ENCODE measurements at regions not wholly inside any gene's neighbourhood (a gene's known extent, or its start where the extent isn't known, plus 50 kb on each side); places are given as distances from the start of the nearest gene placed in this dataset.
"Not testable (repeated sequence)": the region's sequence is repeated elsewhere in the genome, so short reads cannot be mapped to it uniquely, and the experiment has no call there.

GRCh38 chr2:89784960-89785359, 1093.5 kb downstream of the RPIA start:
- Histone ChIP-seq H3K79me1 (replicated peaks; ENCODE audit: low read length, poor library complexity, severe bottlenecking) (no peaks in the 10 kb centered on the region), H2BK5ac (ENCODE audit: low read depth, low read length, poor library complexity, severe bottlenecking) (no peak overlapping the region), H3K4ac (ENCODE audit: low read depth in 1 of 2, low read length in 2 of 2) (no peak overlapping the region), H3K36me3 (ENCODE audit: control insufficient read depth in 1 of 2, insufficient read depth in 2 of 2, low read depth in 1 of 2, low read length in 2 of 2) (no peaks in the 10 kb centered on the region), H3K27me3 (ENCODE audit: control insufficient read depth in 1 of 2, insufficient read depth in 1 of 2, low read length in 2 of 2) (no peaks in the 10 kb centered on the region), H2BK120ac (ENCODE audit: low read depth, low read length) (no peak overlapping the region), H3K27ac (ENCODE audit: low read length, poor library complexity, severe bottlenecking) (no peak overlapping the region), H3K9me3 (ENCODE audit: control insufficient read depth, low read length) (peaks cover 93% of the 10 kb centered on the region), H4K8ac (ENCODE audit: low read length) (no peak overlapping the region), H3K4me1 (ENCODE audit: control insufficient read depth, insufficient read depth, low read depth, low read length) (no peaks in the 10 kb centered on the region), H3K9ac (ENCODE audit: low read length) (no peak overlapping the region), H3K18ac (ENCODE audit: low read depth in 1 of 2, low read length in 2 of 2) (no peak overlapping the region), H3K4me2 (ENCODE audit: low read length, poor library complexity, severe bottlenecking) (no peak overlapping the region), H3K14ac (ENCODE audit: low read length in 2 of 2) (no peak overlapping the region), H2AFZ (ENCODE audit: low read depth, low read length) (no peak overlapping the region), H2BK15ac (ENCODE audit: low read depth, poor library complexity, severe bottlenecking) (no peak overlapping the region), H3K23ac (ENCODE audit: low read length in 2 of 2) (no peak overlapping the region), H2AK5ac (ENCODE audit: low read length, severe bottlenecking) (no peak overlapping the region), H4K91ac (ENCODE audit: low read length) (no peak overlapping the region), H3K4me3 (ENCODE audit: insufficient read depth in 1 of 2, low read depth in 1 of 2, low read length in 2 of 2) (no peak overlapping the region), H2BK12ac (ENCODE audit: low read length in 2 of 2) (no peak overlapping the region)
- no peak for DNase-seq
- WGBS = 88% methylated on average over 16 of the region's 16 CpGs

GRCh38 chr2:89785528-89785927, 1094.1 kb downstream of the RPIA start:
- H3K79me1 ChIP-seq (replicated peaks; ENCODE audit: low read length, poor library complexity, severe bottlenecking); H4K91ac ChIP-seq (ENCODE audit: low read length); H2BK15ac ChIP-seq (ENCODE audit: low read depth, poor library complexity, severe bottlenecking); H2AFZ ChIP-seq (ENCODE audit: low read depth, low read length); H3K4ac ChIP-seq (ENCODE audit: low read depth in 1 of 2, low read length in 2 of 2); H3K27me3 ChIP-seq (ENCODE audit: control insufficient read depth in 1 of 2, insufficient read depth in 1 of 2, low read length in 2 of 2); H3K18ac ChIP-seq (ENCODE audit: low read depth in 1 of 2, low read length in 2 of 2); H3K14ac ChIP-seq (ENCODE audit: low read length in 2 of 2); H2BK5ac ChIP-seq (ENCODE audit: low read depth, low read length, poor library complexity, severe bottlenecking); H3K4me2 ChIP-seq (ENCODE audit: low read length, poor library complexity, severe bottlenecking); H3K23ac ChIP-seq (ENCODE audit: low read length in 2 of 2); H2BK120ac ChIP-seq (ENCODE audit: low read depth, low read length); H2BK12ac ChIP-seq (ENCODE audit: low read length in 2 of 2); H3K36me3 ChIP-seq (ENCODE audit: control insufficient read depth in 1 of 2, insufficient read depth in 2 of 2, low read depth in 1 of 2, low read length in 2 of 2); H3K4me1 ChIP-seq (ENCODE audit: control insufficient read depth, insufficient read depth, low read depth, low read length); H3K9ac ChIP-seq (ENCODE audit: low read length); H3K27ac ChIP-seq (ENCODE audit: low read length, poor library complexity, severe bottlenecking); H2AK5ac ChIP-seq (ENCODE audit: low read length, severe bottlenecking); DNase-seq; H3K4me3 ChIP-seq (ENCODE audit: insufficient read depth in 1 of 2, low read depth in 1 of 2, low read length in 2 of 2); H4K8ac ChIP-seq (ENCODE audit: low read length): not testable (repeated sequence)
- WGBS = 82% methylated on average over 15 of the region's 15 CpGs
- H3K9me3 ChIP-seq (ENCODE audit: control insufficient read depth, low read length) = peaks cover 93% of the 10 kb centered on the region

- H3K4me1 ChIP-seq (ENCODE audit: control insufficient read depth, insufficient read depth, low read depth, low read length); H3K4me3 ChIP-seq (ENCODE audit: insufficient read depth in 1 of 2, low read depth in 1 of 2, low read length in 2 of 2); H4K8ac ChIP-seq (ENCODE audit: low read length); H3K14ac ChIP-seq (ENCODE audit: low read length in 2 of 2); H3K36me3 ChIP-seq (ENCODE audit: control insufficient read depth in 1 of 2, insufficient read depth in 2 of 2, low read depth in 1 of 2, low read length in 2 of 2); H2AFZ ChIP-seq (ENCODE audit: low read depth, low read length); DNase-seq; H3K18ac ChIP-seq (ENCODE audit: low read depth in 1 of 2, low read length in 2 of 2); H3K27me3 ChIP-seq (ENCODE audit: control insufficient read depth in 1 of 2, insufficient read depth in 1 of 2, low read length in 2 of 2); H2AK5ac ChIP-seq (ENCODE audit: low read length, severe bottlenecking); H2BK120ac ChIP-seq (ENCODE audit: low read depth, low read length); H3K79me1 ChIP-seq (replicated peaks; ENCODE audit: low read length, poor library complexity, severe bottlenecking); H3K27ac ChIP-seq (ENCODE audit: low read length, poor library complexity, severe bottlenecking); H3K9ac ChIP-seq (ENCODE audit: low read length); H4K91ac ChIP-seq (ENCODE audit: low read length); H3K23ac ChIP-seq (ENCODE audit: low read length in 2 of 2); H2BK5ac ChIP-seq (ENCODE audit: low read depth, low read length, poor library complexity, severe bottlenecking); H2BK15ac ChIP-seq (ENCODE audit: low read depth, poor library complexity, severe bottlenecking); H2BK12ac ChIP-seq (ENCODE audit: low read length in 2 of 2); H3K4me2 ChIP-seq (ENCODE audit: low read length, poor library complexity, severe bottlenecking); H3K4ac ChIP-seq (ENCODE audit: low read depth in 1 of 2, low read length in 2 of 2): not testable (repeated sequence)
- peaks cover 93% of the 10 kb centered on the region for H3K9me3 ChIP-seq (ENCODE audit: control insufficient read depth, low read length)
- WGBS = 79% methylated on average over 16 of the region's 16 CpGs
Measured at GRCh38 chr2:89786642-89787041, 1095.2 kb downstream of the RPIA start.

GRCh38 chr2:89795530-89795929, 1104.1 kb downstream of the RPIA start:
- H3K9ac ChIP-seq (ENCODE audit: low read length); H2AK5ac ChIP-seq (ENCODE audit: low read length, severe bottlenecking): not testable (repeated sequence)

More at GRCh38 chr2:89795530-89795929, 1104.1 kb downstream of the RPIA start:
- H3K4me2 ChIP-seq (ENCODE audit: low read length, poor library complexity, severe bottlenecking); H3K18ac ChIP-seq (ENCODE audit: low read depth in 1 of 2, low read length in 2 of 2); H3K27ac ChIP-seq (ENCODE audit: low read length, poor library complexity, severe bottlenecking); H2BK5ac ChIP-seq (ENCODE audit: low read depth, low read length, poor library complexity, severe bottlenecking); H3K79me1 ChIP-seq (replicated peaks; ENCODE audit: low read length, poor library complexity, severe bottlenecking); H2BK15ac ChIP-seq (ENCODE audit: low read depth, poor library complexity, severe bottlenecking); H3K4ac ChIP-seq (ENCODE audit: low read depth in 1 of 2, low read length in 2 of 2); H2AFZ ChIP-seq (ENCODE audit: low read depth, low read length); H3K27me3 ChIP-seq (ENCODE audit: control insufficient read depth in 1 of 2, insufficient read depth in 1 of 2, low read length in 2 of 2); H3K36me3 ChIP-seq (ENCODE audit: control insufficient read depth in 1 of 2, insufficient read depth in 2 of 2, low read depth in 1 of 2, low read length in 2 of 2); H4K91ac ChIP-seq (ENCODE audit: low read length); H2BK12ac ChIP-seq (ENCODE audit: low read length in 2 of 2); DNase-seq; H3K23ac ChIP-seq (ENCODE audit: low read length in 2 of 2); H3K4me1 ChIP-seq (ENCODE audit: control insufficient read depth, insufficient read depth, low read depth, low read length); H3K4me3 ChIP-seq (ENCODE audit: insufficient read depth in 1 of 2, low read depth in 1 of 2, low read length in 2 of 2); H4K8ac ChIP-seq (ENCODE audit: low read length); H3K14ac ChIP-seq (ENCODE audit: low read length in 2 of 2); H2BK120ac ChIP-seq (ENCODE audit: low read depth, low read length): not testable (repeated sequence)
- H3K9me3 ChIP-seq (ENCODE audit: control insufficient read depth, low read length) = peaks cover 93% of the 10 kb centered on the region
- WGBS = 84% methylated on average over 17 of the region's 17 CpGs
